ENCODE measurements at regions not wholly inside any gene's neighbourhood (a gene's known extent, or its start where the extent isn't known, plus 50 kb on each side); places are given as distances from the start of the nearest gene placed in this dataset.

DNA sequence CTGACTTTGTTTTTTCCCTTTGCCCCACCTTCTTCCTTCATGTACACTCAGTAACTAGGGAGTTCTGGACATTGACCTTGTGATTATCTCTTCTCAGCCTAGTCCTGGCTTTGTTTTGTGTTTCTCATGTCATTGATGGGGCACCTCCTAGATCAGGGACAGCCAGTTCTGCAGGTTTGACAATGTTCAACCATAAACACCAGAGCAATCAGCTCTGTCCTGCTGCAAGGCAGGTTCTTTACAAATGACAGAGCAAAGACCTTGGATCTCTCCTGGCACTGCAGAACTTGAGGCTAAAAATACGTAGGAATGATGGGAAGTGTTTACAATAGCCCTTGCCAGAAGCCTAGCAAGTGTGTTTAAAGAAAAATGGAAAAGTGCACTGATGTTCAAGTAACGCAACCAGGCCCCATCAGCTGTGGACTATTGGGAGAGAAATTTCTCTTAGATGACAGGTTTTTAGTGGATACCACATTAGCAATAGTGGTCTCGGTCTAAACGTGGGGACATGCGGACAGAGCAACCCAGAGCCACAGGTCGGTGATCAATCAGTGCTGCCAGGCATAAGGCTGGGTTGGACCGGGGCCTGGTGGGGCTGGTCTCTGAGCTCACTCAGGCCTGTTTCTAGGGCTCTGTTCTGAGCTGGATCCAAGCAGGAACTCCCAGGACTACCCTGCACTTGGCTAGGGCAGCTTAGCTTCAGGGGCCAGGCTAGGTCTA, 76.8 kb downstream of the SOWAHC start:
- POLR2A ChIA-PET = no interaction called here
- H4K20me1 ChIP-seq (ENCODE audit: insufficient read depth) = no peaks in the 10 kb centered on the region
- no peaks in the 10 kb centered on the region for H3K79me2 ChIP-seq (ENCODE audit: insufficient read depth, low read length)
- no peaks in the 10 kb centered on the region for H3K36me3 ChIP-seq (ENCODE audit: control insufficient read depth in 1 of 2, insufficient read depth in 2 of 2, low read length in 2 of 2)
- intact Hi-C loops (cut with micrococcal nuclease) = no loop called here
- H3K9ac ChIP-seq (ENCODE audit: low read length) = no peak overlapping the region
- DNase-seq (ENCODE audit: low read depth, low spot score) (no peak), ATAC-seq (no peak)
- H3K4me2 ChIP-seq (ENCODE audit: low read length) = no peak overlapping the region
- CTCF ChIA-PET = no interaction called here
- BruUV-seq (replicated peaks) = no TSS peak
- H3K4me1 ChIP-seq (ENCODE audit: control insufficient read depth in 1 of 2, insufficient read depth in 2 of 2, low read length in 2 of 2) = peaks cover 2 to 18% of the 10 kb centered on the region in 2 experiments; a peak in 3 of 4 replicates
- H3K27me3 ChIP-seq (ENCODE audit: insufficient read depth, low read length) = no peaks in the 10 kb centered on the region
- H3K9me3 ChIP-seq (ENCODE audit: control insufficient read depth in 1 of 2, insufficient read depth in 1 of 2, low read depth in 1 of 2, low read length in 2 of 2) = no peaks in the 10 kb centered on the region
- H2AFZ ChIP-seq (ENCODE audit: low read depth, low read length, poor library complexity, severe bottlenecking) = no peak overlapping the region
- H3K9me2 ChIP-seq (ENCODE audit: insufficient read depth) = no peaks in the 10 kb centered on the region
- no peak overlapping the region for H3K27ac ChIP-seq (ENCODE audit: low read depth, low read length)
- TF ChIP-seq TCF7L2 (IDR thresholded peaks at IDR 0.05; ENCODE audit: borderline replicate concordance, extremely low read depth, insufficient read depth, insufficient read length) (no peak), SRF (IDR thresholded peaks at IDR 0.05; ENCODE audit: low read depth) (no peak), ELF1 (IDR thresholded peaks at IDR 0.05; ENCODE audit: borderline replicate concordance, low read depth) (no peak), SIN3A (IDR thresholded peaks at IDR 0.05; ENCODE audit: low read depth) (no peak), EZH2 (IDR thresholded peaks at IDR 0.05) (no peak), SP1 (IDR thresholded peaks at IDR 0.05; ENCODE audit: low read depth) (no peak), EGR1 (IDR thresholded peaks at IDR 0.05; ENCODE audit: low read depth) (no peak), POLR2A (IDR thresholded peaks at IDR 0.05; ENCODE audit: borderline replicate concordance, extremely low read depth, insufficient read depth, insufficient read length) (no peak), ZNF274 (IDR thresholded peaks at IDR 0.05; ENCODE audit: low read depth, low read length) (no peak), YY1 (IDR thresholded peaks at IDR 0.05; ENCODE audit: extremely low read depth, insufficient replicate concordance, low read depth, low read length) (no peak), POLR2AphosphoS5 (IDR thresholded peaks at IDR 0.05; ENCODE audit: low read depth, low read length) (no peak), CEBPB (IDR thresholded peaks at IDR 0.05; ENCODE audit: low read depth) (no peak), EZH2phosphoT487 (IDR thresholded peaks at IDR 0.05; ENCODE audit: borderline replicate concordance) (no peak)
- TF ChIP-seq, protein P1, sequence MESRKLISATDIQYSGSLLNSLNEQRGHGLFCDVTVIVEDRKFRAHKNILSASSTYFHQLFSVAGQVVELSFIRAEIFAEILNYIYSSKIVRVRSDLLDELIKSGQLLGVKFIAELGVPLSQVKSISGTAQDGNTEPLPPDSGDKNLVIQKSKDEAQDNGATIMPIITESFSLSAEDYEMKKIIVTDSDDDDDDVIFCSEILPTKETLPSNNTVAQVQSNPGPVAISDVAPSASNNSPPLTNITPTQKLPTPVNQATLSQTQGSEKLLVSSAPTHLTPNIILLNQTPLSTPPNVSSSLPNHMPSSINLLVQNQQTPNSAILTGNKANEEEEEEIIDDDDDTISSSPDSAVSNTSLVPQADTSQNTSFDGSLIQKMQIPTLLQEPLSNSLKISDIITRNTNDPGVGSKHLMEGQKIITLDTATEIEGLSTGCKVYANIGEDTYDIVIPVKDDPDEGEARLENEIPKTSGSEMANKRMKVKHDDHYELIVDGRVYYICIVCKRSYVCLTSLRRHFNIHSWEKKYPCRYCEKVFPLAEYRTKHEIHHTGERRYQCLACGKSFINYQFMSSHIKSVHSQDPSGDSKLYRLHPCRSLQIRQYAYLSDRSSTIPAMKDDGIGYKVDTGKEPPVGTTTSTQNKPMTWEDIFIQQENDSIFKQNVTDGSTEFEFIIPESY (IDR thresholded peaks at IDR 0.05; ENCODE audit: extremely low read depth, insufficient replicate concordance, low read length) = no peak
- TF ChIP-seq, protein P2, sequence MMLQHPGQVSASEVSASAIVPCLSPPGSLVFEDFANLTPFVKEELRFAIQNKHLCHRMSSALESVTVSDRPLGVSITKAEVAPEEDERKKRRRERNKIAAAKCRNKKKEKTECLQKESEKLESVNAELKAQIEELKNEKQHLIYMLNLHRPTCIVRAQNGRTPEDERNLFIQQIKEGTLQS (IDR thresholded peaks at IDR 0.05) = no peak
- TF ChIP-seq, protein P3, sequence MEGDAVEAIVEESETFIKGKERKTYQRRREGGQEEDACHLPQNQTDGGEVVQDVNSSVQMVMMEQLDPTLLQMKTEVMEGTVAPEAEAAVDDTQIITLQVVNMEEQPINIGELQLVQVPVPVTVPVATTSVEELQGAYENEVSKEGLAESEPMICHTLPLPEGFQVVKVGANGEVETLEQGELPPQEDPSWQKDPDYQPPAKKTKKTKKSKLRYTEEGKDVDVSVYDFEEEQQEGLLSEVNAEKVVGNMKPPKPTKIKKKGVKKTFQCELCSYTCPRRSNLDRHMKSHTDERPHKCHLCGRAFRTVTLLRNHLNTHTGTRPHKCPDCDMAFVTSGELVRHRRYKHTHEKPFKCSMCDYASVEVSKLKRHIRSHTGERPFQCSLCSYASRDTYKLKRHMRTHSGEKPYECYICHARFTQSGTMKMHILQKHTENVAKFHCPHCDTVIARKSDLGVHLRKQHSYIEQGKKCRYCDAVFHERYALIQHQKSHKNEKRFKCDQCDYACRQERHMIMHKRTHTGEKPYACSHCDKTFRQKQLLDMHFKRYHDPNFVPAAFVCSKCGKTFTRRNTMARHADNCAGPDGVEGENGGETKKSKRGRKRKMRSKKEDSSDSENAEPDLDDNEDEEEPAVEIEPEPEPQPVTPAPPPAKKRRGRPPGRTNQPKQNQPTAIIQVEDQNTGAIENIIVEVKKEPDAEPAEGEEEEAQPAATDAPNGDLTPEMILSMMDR (IDR thresholded peaks at IDR 0.05 in 2 of 3, conservative IDR thresholded peaks at IDR 0.05 in 1 of 3; ENCODE audit: borderline replicate concordance in 1 of 3, insufficient read depth in 1 of 3, low read depth in 2 of 3, low read length in 2 of 3) = no peak
- no peak overlapping the region for H3K4me3 ChIP-seq (replicated peaks in 1 of 2; ENCODE audit: low read depth in 1 of 2, low read length in 2 of 2)
- RAD21 ChIA-PET (ENCODE audit: low non-redundant PET in 1 of 2, low total read pairs in 2 of 2, uncharacterized antibody in 2 of 2, unreplicated experiment in 2 of 2) = no interaction called here
